ENCODE measurements at regions not wholly inside any gene's neighbourhood (a gene's known extent, or its start where the extent isn't known, plus 50 kb on each side); places are given as distances from the start of the nearest gene placed in this dataset.

DNA sequence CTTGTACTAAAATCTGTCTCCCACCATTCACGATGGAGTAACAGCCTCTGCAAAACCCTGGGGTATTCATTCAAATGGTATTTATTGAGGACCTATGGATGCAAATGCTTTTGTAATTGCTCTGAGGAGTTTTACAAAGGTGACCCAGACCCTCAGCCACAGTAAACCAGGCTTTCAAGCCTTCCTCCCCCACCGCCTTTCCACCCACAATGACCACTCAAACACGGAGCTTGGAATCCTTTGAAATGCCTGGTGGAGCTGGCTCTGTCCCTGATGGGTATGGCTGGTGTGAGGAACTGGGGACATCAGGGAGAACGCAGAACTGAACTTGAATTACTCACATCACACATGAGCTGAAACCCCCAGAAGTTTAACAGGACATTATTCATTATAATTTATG lies 246.4 kb downstream of the CDH26 start:
- 79% methylated on average over 4 of the region's 4 CpGs; no CpG with 5 or more reads in 1 of the 2 experiments for WGBS, 2 experiments (ENCODE audit: extremely low coverage in 1 of 2, insufficient coverage in 1 of 2, insufficient read length in 1 of 2, insufficient replicate concordance in 2 of 2, low coverage in 1 of 2, low lambda C conversion rate in 2 of 2, missing lambda C conversion rate in 1 of 2)
- POLR2A ChIA-PET (ENCODE audit: partially characterized antibody), result no interaction called here
- Histone ChIP-seq H4K8ac (ENCODE audit: extremely low read depth, insufficient read depth, low read length) (no peak overlapping the region), H4K91ac (replicated peaks; ENCODE audit: insufficient read length, low read length) (no peak overlapping the region), H3K79me2 (ENCODE audit: control insufficient read depth in 1 of 2, insufficient read depth in 2 of 2, low read length in 2 of 2) (no peaks in the 10 kb centered on the region), H3K4ac (replicated peaks; ENCODE audit: insufficient read length, low read depth, low read length) (no peak overlapping the region), H3K27me3 (replicated peaks in 1 of 4; ENCODE audit: control insufficient read depth in 3 of 4, extremely low read depth in 1 of 4, insufficient read depth in 3 of 4, low read length in 3 of 4) (no peaks in the 10 kb centered on the region), H3K27ac (ENCODE audit: low read depth, low read length) (no peak overlapping the region), H2AK5ac (ENCODE audit: low read depth, low read length) (no peak overlapping the region), H3K4me3 (ENCODE audit: extremely low read depth in 1 of 4, insufficient read depth in 2 of 4, low read depth in 3 of 4, low read length in 4 of 4) (no peak overlapping the region), H4K5ac (ENCODE audit: insufficient read length, low read depth, low read length) (no peak overlapping the region), H2BK15ac (ENCODE audit: low read length) (no peak overlapping the region), H3K9ac (replicated peaks in 1 of 4; ENCODE audit: extremely low read depth in 1 of 4, low read depth in 3 of 4, low read length in 3 of 4) (no peak overlapping the region), H2BK12ac (ENCODE audit: low read depth, low read length) (no peak overlapping the region), H3K23ac (ENCODE audit: insufficient read length) (no peak overlapping the region), H4K20me1 (replicated peaks in 1 of 2; ENCODE audit: control insufficient read depth in 1 of 2, insufficient read depth in 2 of 2, low read length in 2 of 2) (no peaks in the 10 kb centered on the region), H3K4me2 (ENCODE audit: insufficient read depth in 1 of 2, low read depth in 2 of 2, low read length in 2 of 2) (no peak overlapping the region), H3K14ac (ENCODE audit: insufficient read length) (no peak overlapping the region), H2BK5ac (ENCODE audit: low read depth, low read length) (no peak overlapping the region), H3K4me1 (replicated peaks in 1 of 4; ENCODE audit: control insufficient read depth in 3 of 4, insufficient read depth in 4 of 4, low read length in 3 of 4) (no peaks in the 10 kb centered on the region), H2BK120ac (replicated peaks; ENCODE audit: low read depth, low read length) (no peak overlapping the region), H3K79me1 (ENCODE audit: low read depth, low read length) (no peaks in the 10 kb centered on the region), H3K23me2 (ENCODE audit: low read depth, low read length) (no peaks in the 10 kb centered on the region), H2AFZ (ENCODE audit: low read length) (no peak overlapping the region), H3K56ac (replicated peaks; ENCODE audit: insufficient read length, low read depth, low read length) (no peak overlapping the region), H3K18ac (ENCODE audit: extremely low read depth, low read length) (no peak overlapping the region), H3K36me3 (ENCODE audit: control insufficient read depth in 2 of 4, insufficient read depth in 4 of 4, low read length in 3 of 4) (no peaks in the 10 kb centered on the region), H2BK20ac (ENCODE audit: low read length) (no peak overlapping the region), H3K9me3 (ENCODE audit: insufficient read depth in 2 of 2, low read depth in 1 of 2, low read length in 1 of 2) (peaks cover 0 to 4% of the 10 kb centered on the region in 2 experiments; a peak in 1 of 4 replicates)
- FAIRE-seq (no peak), DNase-seq (ENCODE audit: low read depth in 1 of 2, low spot score in 2 of 2) (no peak)
- CTCF ChIA-PET (ENCODE audit: partially characterized antibody), result interaction anchor here (0.7 kb wide), 1 partner anchor 561 kb away, joined by 3 read pairs; no protein-coding TSS in a partner anchor
- TF ChIP-seq CBX8 (IDR thresholded peaks at IDR 0.05; ENCODE audit: borderline replicate concordance, low read depth, low read length) (no peak), ATF2 (IDR thresholded peaks at IDR 0.05; ENCODE audit: low read length) (no peak), HDAC6 (IDR thresholded peaks at IDR 0.05; ENCODE audit: low read depth, low read length) (no peak), TEAD4 (IDR thresholded peaks at IDR 0.05; ENCODE audit: low read depth, low read length) (no peak)

All from H1 (cell line).